ENCODE measurements at regions not wholly inside any gene's neighbourhood (a gene's known extent, or its start where the extent isn't known, plus 50 kb on each side); places are given as distances from the start of the nearest gene placed in this dataset.

- no peak for TF ChIP-seq JUNB (CRISPR knock-in tag; conservative IDR thresholded peaks at IDR 0.05)
- no peak for TF ChIP-seq MTF1 (CRISPR knock-in tag; IDR thresholded peaks at IDR 0.05; ENCODE audit: borderline replicate concordance)
- TF ChIP-seq BRF1 (IDR thresholded peaks at IDR 0.05; ENCODE audit: borderline replicate concordance, extremely low read depth, insufficient read length): no peak
- TF ChIP-seq BCLAF1 (IDR thresholded peaks at IDR 0.05; ENCODE audit: borderline replicate concordance in 1 of 2, control insufficient read depth in 1 of 2, low read depth in 2 of 2, low read length in 1 of 2): no peak
- no peak for TF ChIP-seq MTA1 (IDR thresholded peaks at IDR 0.05; ENCODE audit: borderline replicate concordance)
- TF ChIP-seq FOXP4 (CRISPR knock-in tag; IDR thresholded peaks at IDR 0.05; ENCODE audit: borderline replicate concordance): no peak
- no peak for TF ChIP-seq ZNF696 (CRISPR knock-in tag; conservative IDR thresholded peaks at IDR 0.05)
- TF ChIP-seq KLF1 (tag; IDR thresholded peaks at IDR 0.05): no peak
- TF ChIP-seq NFE2 (IDR thresholded peaks at IDR 0.05; ENCODE audit: low read depth): no peak
- TF ChIP-seq TAF1 (IDR thresholded peaks at IDR 0.05; ENCODE audit: control insufficient read depth, extremely low read depth, insufficient read depth, low read length, severe bottlenecking): no peak
- no peak for TF ChIP-seq KDM4B (IDR thresholded peaks at IDR 0.05; ENCODE audit: borderline replicate concordance in 2 of 2, low read depth in 1 of 2)
These were observed 57.0 kb downstream of the DCAF8L1 start (continued) for GRCh38 chrX:27924261-27924660.

Measured in K562 (cell line).